ENCODE measurements at regions not wholly inside any gene's neighbourhood (a gene's known extent, or its start where the extent isn't known, plus 50 kb on each side); places are given as distances from the start of the nearest gene placed in this dataset.

DNA sequence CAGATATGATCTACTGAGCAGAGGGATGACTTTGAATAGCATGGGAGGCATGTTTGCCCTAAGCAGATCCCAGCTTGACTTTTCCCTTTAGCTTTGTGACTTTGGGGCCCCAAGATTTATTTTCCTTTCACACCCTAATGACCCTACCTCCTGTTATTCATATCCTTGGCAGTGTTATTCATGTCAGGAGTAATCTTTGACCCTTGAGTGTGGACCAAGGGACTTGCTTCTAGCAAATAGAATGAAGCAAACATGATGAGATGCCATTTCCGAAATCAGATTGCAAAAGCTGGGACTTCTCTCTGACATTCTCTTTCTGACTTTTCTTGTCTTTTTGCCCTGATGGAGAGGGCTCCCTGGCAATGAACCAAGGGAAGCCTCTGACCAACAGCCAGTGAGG lies 415.4 kb upstream of the PROK2 start:
- Histone ChIP-seq H3K9me3 (replicated peaks; ENCODE audit: control insufficient read depth, insufficient read depth, low read length) (no peaks in the 10 kb centered on the region), H2AFZ (ENCODE audit: low read depth, low read length) (no peak overlapping the region), H3K27ac (ENCODE audit: insufficient read depth, low read depth, low read length) (no peak overlapping the region), H3K4me2 (ENCODE audit: insufficient read depth, low read length) (no peak overlapping the region), H3K27me3 (ENCODE audit: control insufficient read depth in 2 of 2, insufficient read depth in 2 of 2, low read length in 2 of 2) (peaks cover 6 to 15% of the 10 kb centered on the region in 2 experiments), H3K9ac (replicated peaks; ENCODE audit: extremely low read depth, insufficient read depth, low read length) (no peak overlapping the region), H3K4me3 (replicated peaks in 1 of 3; ENCODE audit: insufficient read depth in 1 of 3, low read depth in 1 of 3, low read length in 3 of 3) (no peak overlapping the region), H3K9me1 (replicated peaks; ENCODE audit: control insufficient read depth, extremely low read depth, insufficient read depth, low read length) (no peaks in the 10 kb centered on the region), H4K20me1 (replicated peaks; ENCODE audit: control insufficient read depth, extremely low read depth, insufficient read depth, low read length) (no peaks in the 10 kb centered on the region), H3K4me1 (ENCODE audit: control insufficient read depth, extremely low read depth, insufficient read depth, low read length) (no peaks in the 10 kb centered on the region), H3K36me3 (ENCODE audit: control insufficient read depth in 2 of 2, extremely low read depth in 1 of 2, insufficient read depth in 2 of 2, low read length in 2 of 2) (no peaks in the 10 kb centered on the region), H3K79me2 (ENCODE audit: control insufficient read depth, insufficient read depth, low read length) (no peaks in the 10 kb centered on the region)
- CTCF ChIA-PET, result no interaction called here
- DNase-seq (ENCODE audit: low read depth, low spot score) (no peak), FAIRE-seq (no peak)
- dilution Hi-C loops (cut with MboI; ENCODE audit: extremely low pct_ligation_motif_present, low sequenced_read_pairs), result no loop called here
- TF ChIP-seq, protein P1, sequence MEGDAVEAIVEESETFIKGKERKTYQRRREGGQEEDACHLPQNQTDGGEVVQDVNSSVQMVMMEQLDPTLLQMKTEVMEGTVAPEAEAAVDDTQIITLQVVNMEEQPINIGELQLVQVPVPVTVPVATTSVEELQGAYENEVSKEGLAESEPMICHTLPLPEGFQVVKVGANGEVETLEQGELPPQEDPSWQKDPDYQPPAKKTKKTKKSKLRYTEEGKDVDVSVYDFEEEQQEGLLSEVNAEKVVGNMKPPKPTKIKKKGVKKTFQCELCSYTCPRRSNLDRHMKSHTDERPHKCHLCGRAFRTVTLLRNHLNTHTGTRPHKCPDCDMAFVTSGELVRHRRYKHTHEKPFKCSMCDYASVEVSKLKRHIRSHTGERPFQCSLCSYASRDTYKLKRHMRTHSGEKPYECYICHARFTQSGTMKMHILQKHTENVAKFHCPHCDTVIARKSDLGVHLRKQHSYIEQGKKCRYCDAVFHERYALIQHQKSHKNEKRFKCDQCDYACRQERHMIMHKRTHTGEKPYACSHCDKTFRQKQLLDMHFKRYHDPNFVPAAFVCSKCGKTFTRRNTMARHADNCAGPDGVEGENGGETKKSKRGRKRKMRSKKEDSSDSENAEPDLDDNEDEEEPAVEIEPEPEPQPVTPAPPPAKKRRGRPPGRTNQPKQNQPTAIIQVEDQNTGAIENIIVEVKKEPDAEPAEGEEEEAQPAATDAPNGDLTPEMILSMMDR (IDR thresholded peaks at IDR 0.05; ENCODE audit: extremely low read depth in 1 of 2, insufficient read depth in 1 of 2, low read depth in 1 of 2, low read length in 2 of 2), result no peak
- no peak for TF ChIP-seq FOS (IDR thresholded peaks at IDR 0.05; ENCODE audit: borderline replicate concordance, insufficient read depth, low read length)
- TF ChIP-seq POLR2A (IDR thresholded peaks at IDR 0.05; ENCODE audit: low read depth, low read length), result no peak
- TF ChIP-seq EZH2 (IDR thresholded peaks at IDR 0.05; ENCODE audit: borderline replicate concordance, low read depth, low read length, severe bottlenecking), result no peak
- no peak for TF ChIP-seq GATA2 (IDR thresholded peaks at IDR 0.05; ENCODE audit: insufficient read depth, insufficient read length, low read depth, low read length)
- no peak for TF ChIP-seq JUN (IDR thresholded peaks at IDR 0.05; ENCODE audit: borderline replicate concordance, insufficient read depth, insufficient read length, low read depth)
- TF ChIP-seq POLR2AphosphoS5 (IDR thresholded peaks at IDR 0.05; ENCODE audit: insufficient read depth, low read depth, low read length), result no peak
- TF ChIP-seq, protein P2, sequence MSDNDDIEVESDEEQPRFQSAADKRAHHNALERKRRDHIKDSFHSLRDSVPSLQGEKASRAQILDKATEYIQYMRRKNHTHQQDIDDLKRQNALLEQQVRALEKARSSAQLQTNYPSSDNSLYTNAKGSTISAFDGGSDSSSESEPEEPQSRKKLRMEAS (IDR thresholded peaks at IDR 0.05; ENCODE audit: insufficient read depth, insufficient read length), result no peak
- TF ChIP-seq MYC (IDR thresholded peaks at IDR 0.05; ENCODE audit: low read depth, low read length), result no peak
- POLR2A ChIA-PET, result no interaction called here
- no TSS peak for BruUV-seq (replicated peaks)
- intact Hi-C loops (cut with micrococcal nuclease), result no loop called here

All from endothelial cell of umbilical vein (primary cell).